H7 (cell line): ENCODE measurements at regions not wholly inside any gene's neighbourhood (a gene's known extent, or its start where the extent isn't known, plus 50 kb on each side); places are given as distances from the start of the nearest gene placed in this dataset.
A peak's percentile ranks its signal among the peaks of the same experiment; 100 is the strongest.
"Not testable (repeated sequence)": the region's sequence is repeated elsewhere in the genome, so short reads cannot be mapped to it uniquely, and the experiment has no call there.

Experiments used
- DNase-seq: peaks from one replicate; pipeline ENCODE4 v3.0.0; 2012
- H3K27me3 ChIP-seq: 2 replicates; pipeline ENCODE4 v1.6.0; 2011; ENCODE audit warnings: mild to moderate bottlenecking, low read length; ENCODE audit not compliant: control insufficient read depth, insufficient read depth
- H3K36me3 ChIP-seq: replicated peaks from 2 replicates; pipeline ENCODE4 v1.5.1; 2011; ENCODE audit warnings: low read length; ENCODE audit not compliant: control insufficient read depth, insufficient read depth
- H3K4me3 ChIP-seq: 2 replicates; pipeline ENCODE4 v1.5.1; 2011; ENCODE audit warnings: low read depth, mild to moderate bottlenecking, control low read depth, low read length, moderate library complexity; ENCODE audit not compliant: insufficient read depth

GRCh38 chr5:134471858-134472449 lies 53.5 kb upstream of the JADE2 start:
- not testable (repeated sequence) for H3K4me3 ChIP-seq, H3K36me3 ChIP-seq, DNase-seq, H3K27me3 ChIP-seq

DNA sequence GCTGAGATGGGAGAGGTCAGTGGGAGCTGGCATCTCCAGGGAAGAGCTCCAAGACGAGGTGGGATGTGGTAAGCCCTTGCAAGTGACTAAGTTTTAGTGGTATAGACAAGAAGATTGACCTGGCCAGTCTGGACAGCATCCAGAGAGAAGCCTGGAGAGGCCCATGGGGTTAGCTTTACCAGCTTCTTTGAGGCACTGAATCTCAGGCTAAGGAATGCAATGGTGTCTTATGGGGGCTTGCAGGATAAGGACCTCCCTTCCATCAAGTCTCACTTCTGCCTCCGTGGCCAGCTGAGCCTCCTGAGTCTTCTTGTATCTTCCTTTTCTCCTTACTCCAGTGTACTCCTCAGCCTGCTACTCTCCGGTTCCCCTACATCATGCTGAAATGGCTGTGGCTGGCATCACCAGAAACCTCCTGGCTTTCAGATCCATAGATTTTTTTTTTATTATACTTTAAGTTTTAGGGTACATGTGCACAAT lies 56.5 kb upstream of the JADE2 start:
- Histone ChIP-seq H3K36me3 (no peaks in the 10 kb centered on the region), H3K27me3 (no peaks in the 10 kb centered on the region), H3K4me3 (no peak overlapping the region)
- no peak for DNase-seq

DNA sequence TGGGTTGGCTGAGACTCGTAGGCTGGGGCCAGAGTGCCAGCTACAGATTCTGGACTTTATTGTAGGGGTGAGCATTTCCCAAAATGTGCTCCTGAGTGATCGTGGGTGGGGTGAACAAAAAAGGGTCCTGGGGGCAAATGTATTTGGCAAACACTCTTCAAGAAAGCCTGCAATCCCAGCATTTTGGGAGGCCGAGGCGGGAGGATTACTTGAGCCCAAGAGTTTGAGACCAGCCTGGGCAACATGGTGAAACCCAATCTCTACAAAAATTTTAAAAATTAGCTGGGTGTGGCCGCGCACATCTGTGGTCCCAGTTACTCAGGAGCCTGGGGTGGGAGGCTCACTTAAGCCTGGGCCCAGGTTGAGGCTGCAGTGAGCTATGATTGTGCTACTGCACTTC lies 55.5 kb upstream of the CDKN2AIPNL start:
- DNase-seq: no peak
- Histone ChIP-seq H3K36me3 (no peaks in the 10 kb centered on the region), H3K4me3 (no peak overlapping the region), H3K27me3 (no peaks in the 10 kb centered on the region)

DNA sequence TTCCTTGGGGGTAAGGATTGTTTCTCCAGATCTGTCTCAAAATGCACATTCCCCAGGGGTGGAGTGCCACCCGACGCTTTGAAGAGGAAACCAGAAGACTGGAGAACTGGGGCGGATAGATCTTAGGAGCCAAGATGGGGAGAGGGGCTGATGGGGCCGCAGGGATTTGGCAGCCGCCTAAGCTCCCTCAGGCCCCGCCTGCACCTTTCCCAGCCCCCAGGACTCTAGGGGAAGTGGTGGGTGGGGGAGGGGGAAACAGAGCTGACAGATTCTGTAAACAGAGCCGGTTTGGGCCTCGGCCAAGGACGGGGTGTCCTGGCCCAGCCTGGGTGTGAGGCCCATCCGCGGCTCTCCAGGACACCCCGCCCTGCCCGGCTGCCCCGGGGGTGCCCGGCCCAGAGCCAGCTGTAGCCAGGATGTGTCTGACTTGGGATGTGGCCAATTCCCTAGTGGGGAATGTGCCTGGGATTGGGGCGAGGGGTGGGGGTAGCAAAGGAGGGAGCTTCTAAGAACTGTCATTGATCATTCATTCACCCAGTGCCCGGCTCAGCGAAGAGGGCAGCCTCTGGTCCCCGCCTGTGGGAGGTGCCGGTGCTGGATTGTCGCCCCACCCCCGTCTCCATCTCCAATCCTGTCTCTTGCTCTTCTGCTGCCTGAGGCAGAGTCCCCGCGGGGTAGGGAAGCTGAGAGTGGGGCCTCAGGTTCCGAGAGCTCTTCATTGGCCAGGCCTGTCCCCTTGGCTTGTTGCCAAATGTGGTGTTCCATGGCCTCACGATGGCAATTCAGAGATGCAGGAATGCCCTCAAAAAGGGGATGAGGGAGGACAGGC lies 54.8 kb upstream of the CDKN2AIPNL start:
- peak; percentile 92 for DNase-seq

DNA sequence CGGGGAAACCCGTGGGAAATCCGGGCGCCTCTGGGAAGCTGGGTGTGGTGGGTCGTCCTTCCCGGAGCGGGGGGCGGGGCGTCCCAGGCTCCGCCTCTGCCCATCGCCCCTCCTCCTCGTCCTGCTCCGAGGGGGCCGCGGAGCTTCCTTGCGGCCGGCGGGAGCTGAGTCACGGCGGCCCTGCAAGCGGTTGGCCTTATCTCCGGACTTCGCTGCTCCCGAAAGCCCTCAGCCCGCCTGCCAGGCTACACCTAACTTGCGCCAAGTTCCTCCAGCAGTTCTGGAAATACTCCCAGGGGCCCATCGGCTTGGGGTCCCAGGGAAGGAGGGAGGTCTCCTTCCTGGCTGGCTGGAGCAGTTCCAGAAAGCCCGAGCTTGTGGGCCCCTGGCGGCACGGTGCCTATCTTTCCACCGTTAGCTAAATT lies 54.1 kb upstream of the CDKN2AIPNL start:
- Histone ChIP-seq H3K27me3 (no peaks in the 10 kb centered on the region), H3K4me3 (peak overlapping the region; percentile 70), H3K36me3 (no peaks in the 10 kb centered on the region)
- DNase-seq: peak; percentile 98

More for the DNA sequence above, 54.8 kb upstream of the CDKN2AIPNL start:
- H3K36me3 ChIP-seq: no peaks in the 10 kb centered on the region
- H3K4me3 ChIP-seq: peak overlapping the region; percentile 70
- H3K27me3 ChIP-seq: no peaks in the 10 kb centered on the region

DNA sequence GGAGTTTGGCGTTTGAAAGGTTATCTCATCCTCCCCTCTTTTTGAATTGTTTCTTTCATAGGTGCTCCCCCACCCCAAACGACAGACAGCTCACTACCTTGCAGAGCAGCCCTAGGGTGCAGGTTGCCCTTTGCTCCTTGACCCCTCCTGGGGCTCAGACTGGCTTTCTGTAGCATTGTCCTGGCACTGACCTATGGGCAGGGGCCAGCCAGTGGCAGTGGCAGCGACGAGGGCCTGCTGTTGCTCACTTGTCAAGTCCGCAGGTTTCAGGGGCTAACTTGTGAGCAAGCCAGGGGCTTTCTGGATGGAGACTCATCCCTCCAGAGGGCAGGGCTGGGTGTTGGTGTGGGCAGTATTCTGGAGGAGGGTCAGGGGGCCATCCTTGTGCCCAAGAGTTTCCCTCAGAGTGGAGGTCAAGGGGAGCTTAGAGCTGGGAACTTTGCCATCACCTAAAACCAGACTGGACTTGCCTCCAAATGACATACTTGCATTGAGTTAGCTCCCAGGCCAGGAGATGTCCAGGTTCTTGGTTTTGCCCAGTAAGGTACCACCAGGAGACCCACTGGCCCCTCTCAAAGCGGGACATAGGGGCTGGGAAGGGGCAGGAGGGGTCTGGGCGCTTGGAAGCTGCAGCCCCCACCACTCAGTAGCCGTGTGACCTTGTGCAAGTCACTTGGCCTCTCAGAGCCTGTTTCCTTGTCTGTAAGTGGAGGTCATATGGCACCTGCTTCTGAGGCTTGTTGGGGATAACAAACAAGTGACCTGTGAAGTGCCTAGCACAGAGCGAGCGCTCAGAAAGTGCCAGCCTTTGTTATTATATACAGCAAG lies 53.5 kb upstream of the CDKN2AIPNL start:
- no peak for DNase-seq
- Histone ChIP-seq H3K4me3 (peak overlapping the region; percentile 70), H3K27me3 (no peaks in the 10 kb centered on the region)

GRCh38 chr5:134463991-134464760 lies 52.5 kb upstream of the CDKN2AIPNL start:
- no peak for DNase-seq
- Histone ChIP-seq H3K27me3 (no peaks in the 10 kb centered on the region), H3K36me3 (no peaks in the 10 kb centered on the region), H3K4me3 (no peak overlapping the region)

More for the DNA sequence above, 53.5 kb upstream of the CDKN2AIPNL start:
- no peaks in the 10 kb centered on the region for H3K36me3 ChIP-seq

GRCh38 chr5:134463176-134463720 lies 51.6 kb upstream of the CDKN2AIPNL start:
- no peak for DNase-seq
- no peaks in the 10 kb centered on the region for H3K36me3 ChIP-seq
- H3K27me3 ChIP-seq: no peaks in the 10 kb centered on the region
- H3K4me3 ChIP-seq: no peak overlapping the region

- peak; percentile 77 for DNase-seq
These were observed 51.1 kb upstream of the CDKN2AIPNL start for GRCh38 chr5:134462761-134463160.

GRCh38 chr5:134462047-134462575 lies 50.4 kb upstream of the CDKN2AIPNL start:
- H3K36me3 ChIP-seq: no peaks in the 10 kb centered on the region
- no peaks in the 10 kb centered on the region for H3K27me3 ChIP-seq
- H3K4me3 ChIP-seq: no peak overlapping the region
- no peak for DNase-seq

More at GRCh38 chr5:134462761-134463160, 51.1 kb upstream of the CDKN2AIPNL start:
- Histone ChIP-seq H3K27me3 (no peaks in the 10 kb centered on the region), H3K36me3 (no peaks in the 10 kb centered on the region), H3K4me3 (no peak overlapping the region)
